Liver (tissue), 8 donors: ENCODE measurements at regions not wholly inside any gene's neighbourhood (a gene's known extent, or its start where the extent isn't known, plus 50 kb on each side); places are given as distances from the start of the nearest gene placed in this dataset.

ENCODE experiments used
- DNase-seq: peaks from one replicate; pipeline ENCODE4 v3.0.0-alpha.2; 2017; ENCODE audit warnings: low spot score
- H3K27ac ChIP-seq, 2 donors: one replicate each; pipeline ENCODE4 v1.7.0; 2013; ENCODE audit warnings: inconsistent platforms in 2 of 2, low read length in 2 of 2, control low read depth in 1 of 2, low read depth in 1 of 2, mild to moderate bottlenecking in 1 of 2
- H3K27me3 ChIP-seq, 4 donors: one replicate each; pipeline versions ENCODE4 v1.6.1 to v1.7.0; 2013; ENCODE audit warnings: low read length in 3 of 4, inconsistent platforms in 1 of 4, mild to moderate bottlenecking in 1 of 4, moderate library complexity in 1 of 4; ENCODE audit not compliant: control insufficient read depth in 4 of 4, insufficient read depth in 4 of 4
- H3K36me3 ChIP-seq, 4 donors: one replicate each; pipeline versions ENCODE4 v1.6.1 to v1.7.0; 2013; ENCODE audit warnings: low read length in 3 of 4, mild to moderate bottlenecking in 3 of 4, low read depth in 1 of 4, moderate library complexity in 1 of 4; ENCODE audit not compliant: control insufficient read depth in 4 of 4, insufficient read depth in 3 of 4
- H3K4me1 ChIP-seq, 4 donors: one replicate each; pipeline versions ENCODE4 v1.6.1 to v1.7.0; 2013; ENCODE audit warnings: low read length in 3 of 4, mild to moderate bottlenecking in 3 of 4, moderate library complexity in 1 of 4; ENCODE audit not compliant: control insufficient read depth in 4 of 4, insufficient read depth in 4 of 4
- H3K4me3 ChIP-seq, 3 donors: one replicate each; pipeline versions ENCODE4 v1.6.1 to v1.7.0; 2013; ENCODE audit warnings: low read length in 3 of 3, control low read depth in 1 of 3, low read depth in 1 of 3, mild to moderate bottlenecking in 1 of 3
- H3K9ac ChIP-seq, 2 donors: one replicate each; pipeline ENCODE4 v1.7.0; 2013; ENCODE audit warnings: low read length in 2 of 2, mild to moderate bottlenecking in 2 of 2, moderate library complexity in 2 of 2, control low read depth in 1 of 2, low read depth in 1 of 2
- H3K9me3 ChIP-seq, 4 donors: one replicate each; pipeline versions ENCODE4 v1.6.1 to v1.7.0; 2013; ENCODE audit warnings: low read length in 3 of 4; ENCODE audit not compliant: control insufficient read depth in 4 of 4
- EGR1 ChIP-seq, 2 donors: IDR thresholded peaks; 2 replicates each; pipeline ENCODE4 v1.6.1; 2016 to 2018; ENCODE audit warnings: antibody characterized with exemption in 2 of 2, low read depth in 2 of 2
- FOXA1 ChIP-seq: IDR thresholded peaks from 2 replicates; pipeline ENCODE4 v1.6.1; 2016; ENCODE audit warnings: antibody characterized with exemption
- FOXA2 ChIP-seq: IDR thresholded peaks from 2 replicates; pipeline ENCODE4 v1.6.1; 2016; ENCODE audit warnings: antibody characterized with exemption
- GABPA ChIP-seq, 2 donors: IDR thresholded peaks in 1 of 2; conservative IDR thresholded peaks in 1 of 2; 2 replicates each; pipeline ENCODE4 v1.6.1; 2016; ENCODE audit warnings: antibody characterized with exemption in 2 of 2, mild to moderate bottlenecking in 1 of 2, moderate library complexity in 1 of 2
- HNF4A ChIP-seq, 2 donors: conservative IDR thresholded peaks; 2 replicates each; pipeline ENCODE4 v1.6.1; 2016; ENCODE audit warnings: antibody characterized with exemption in 2 of 2, mild to moderate bottlenecking in 2 of 2
- HNF4G ChIP-seq: IDR thresholded peaks from 2 replicates; pipeline ENCODE4 v1.6.1; 2016; ENCODE audit warnings: antibody characterized with exemption
- JUND ChIP-seq, 2 donors: IDR thresholded peaks; 2 replicates each; pipeline ENCODE4 v1.6.1; 2016; ENCODE audit warnings: antibody characterized with exemption in 2 of 2
- NR2F2 ChIP-seq: IDR thresholded peaks from 2 replicates; pipeline ENCODE4 v1.6.1; 2016; ENCODE audit warnings: antibody characterized with exemption
- RAD21 ChIP-seq, 2 donors: IDR thresholded peaks; 2 replicates each; pipeline ENCODE4 v1.6.1; 2016; ENCODE audit warnings: antibody characterized with exemption in 2 of 2, mild to moderate bottlenecking in 2 of 2
- RXRA ChIP-seq, 2 donors: IDR thresholded peaks; 2 replicates each; pipeline ENCODE4 v1.6.1; 2017 to 2018; ENCODE audit warnings: antibody characterized with exemption in 2 of 2, mild to moderate bottlenecking in 1 of 2
- SP1 ChIP-seq: IDR thresholded peaks from 2 replicates; pipeline ENCODE4 v1.6.1; 2018; ENCODE audit warnings: antibody characterized with exemption, mild to moderate bottlenecking
- TAF1 ChIP-seq: conservative IDR thresholded peaks from 2 replicates; pipeline ENCODE4 v1.6.1; 2016; ENCODE audit warnings: antibody characterized with exemption, mild to moderate bottlenecking
- YY1 ChIP-seq: IDR thresholded peaks from 2 replicates; pipeline ENCODE4 v1.6.1; 2016; ENCODE audit warnings: antibody characterized with exemption, mild to moderate bottlenecking
- WGBS: extraction: QIAGEN DNeasy Blood & Tissue Kit; methylation state at CpG from one replicate; pipeline ENCODE4 v1.1.7; 2013; 5-methylcytosine and 5-hydroxymethylcytosine counted together
- TF ChIP-seq, protein P1 (sequence below): IDR thresholded peaks from 2 replicates; pipeline ENCODE4 v1.6.1; 2016; ENCODE audit warnings: antibody characterized with exemption, mild to moderate bottlenecking
- TF ChIP-seq, protein P2 (sequence below): IDR thresholded peaks from 2 replicates; pipeline ENCODE4 v1.6.1; 2016; ENCODE audit warnings: antibody characterized with exemption
- TF ChIP-seq, protein P3 (sequence below): IDR thresholded peaks from 2 replicates; pipeline ENCODE4 v1.6.1; 2016; ENCODE audit warnings: antibody characterized with exemption
- TF ChIP-seq, protein P4 (sequence below): fragments of 150-350 bp; IDR thresholded peaks from 2 replicates; pipeline ENCODE4 v1.5.1; 2017; ENCODE audit warnings: improper control_type of control experiment, low read depth, low read length; ENCODE audit not compliant: missing input control
- TF ChIP-seq, protein P5 (sequence below): IDR thresholded peaks from 2 replicates; pipeline ENCODE4 v1.6.1; 2016; ENCODE audit warnings: antibody characterized with exemption
- donor health status: healthy.
- donor health status: healthy.
- donor health status: healthy.
- donor health status: healthy.
- donor health status: healthy.

DNA sequence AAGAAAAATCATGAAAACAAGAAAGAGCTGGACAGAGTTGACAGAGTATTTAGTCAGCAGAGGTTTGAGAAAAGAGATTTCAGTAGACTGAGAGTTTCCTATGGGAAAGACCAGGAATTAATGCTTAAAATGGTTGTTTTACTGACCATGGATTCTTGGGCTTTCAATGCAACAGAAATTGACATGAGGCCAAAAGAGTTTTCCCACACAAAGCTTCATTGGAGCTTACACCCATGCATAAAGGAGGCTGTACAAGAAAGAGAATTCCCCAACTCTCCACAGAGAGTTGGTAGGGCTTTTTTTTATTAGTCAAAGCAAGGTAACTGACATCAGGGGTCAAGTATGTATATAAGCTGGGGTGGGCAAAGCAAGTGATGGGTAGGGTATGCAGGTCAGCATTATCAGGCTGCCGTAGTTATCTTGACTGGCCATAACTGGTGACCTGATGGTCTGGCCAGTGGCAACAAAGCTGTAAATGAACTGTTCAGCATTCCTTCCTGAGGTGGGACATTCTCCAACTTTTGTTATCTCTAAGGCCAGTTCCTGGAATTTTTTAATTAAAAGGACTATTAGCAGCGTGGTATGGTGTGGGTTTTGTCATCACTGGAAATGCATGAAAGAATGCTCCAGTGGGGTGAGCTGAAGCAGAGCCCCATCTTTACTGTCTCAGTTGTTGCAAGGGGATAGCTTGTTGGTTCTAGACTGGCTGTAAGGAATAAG, 117.0 kb downstream of the ADAM29 start:
- Histone ChIP-seq H3K27me3 (no peaks in the 10 kb centered on the region), H3K36me3 (no peaks in the 10 kb centered on the region), H3K4me3 (no peak overlapping the region), H3K9me3 (peaks cover 0 to 7% (median 0%) of the 10 kb centered on the region in 4 donors), H3K9ac (no peak overlapping the region), H3K4me1 (no peaks in the 10 kb centered on the region), H3K27ac (no peak overlapping the region)
- no peak for DNase-seq
- 34% methylated on average over 2 of the region's 2 CpGs for WGBS
- no peak for TF ChIP-seq SP1
- TF ChIP-seq, protein P1, sequence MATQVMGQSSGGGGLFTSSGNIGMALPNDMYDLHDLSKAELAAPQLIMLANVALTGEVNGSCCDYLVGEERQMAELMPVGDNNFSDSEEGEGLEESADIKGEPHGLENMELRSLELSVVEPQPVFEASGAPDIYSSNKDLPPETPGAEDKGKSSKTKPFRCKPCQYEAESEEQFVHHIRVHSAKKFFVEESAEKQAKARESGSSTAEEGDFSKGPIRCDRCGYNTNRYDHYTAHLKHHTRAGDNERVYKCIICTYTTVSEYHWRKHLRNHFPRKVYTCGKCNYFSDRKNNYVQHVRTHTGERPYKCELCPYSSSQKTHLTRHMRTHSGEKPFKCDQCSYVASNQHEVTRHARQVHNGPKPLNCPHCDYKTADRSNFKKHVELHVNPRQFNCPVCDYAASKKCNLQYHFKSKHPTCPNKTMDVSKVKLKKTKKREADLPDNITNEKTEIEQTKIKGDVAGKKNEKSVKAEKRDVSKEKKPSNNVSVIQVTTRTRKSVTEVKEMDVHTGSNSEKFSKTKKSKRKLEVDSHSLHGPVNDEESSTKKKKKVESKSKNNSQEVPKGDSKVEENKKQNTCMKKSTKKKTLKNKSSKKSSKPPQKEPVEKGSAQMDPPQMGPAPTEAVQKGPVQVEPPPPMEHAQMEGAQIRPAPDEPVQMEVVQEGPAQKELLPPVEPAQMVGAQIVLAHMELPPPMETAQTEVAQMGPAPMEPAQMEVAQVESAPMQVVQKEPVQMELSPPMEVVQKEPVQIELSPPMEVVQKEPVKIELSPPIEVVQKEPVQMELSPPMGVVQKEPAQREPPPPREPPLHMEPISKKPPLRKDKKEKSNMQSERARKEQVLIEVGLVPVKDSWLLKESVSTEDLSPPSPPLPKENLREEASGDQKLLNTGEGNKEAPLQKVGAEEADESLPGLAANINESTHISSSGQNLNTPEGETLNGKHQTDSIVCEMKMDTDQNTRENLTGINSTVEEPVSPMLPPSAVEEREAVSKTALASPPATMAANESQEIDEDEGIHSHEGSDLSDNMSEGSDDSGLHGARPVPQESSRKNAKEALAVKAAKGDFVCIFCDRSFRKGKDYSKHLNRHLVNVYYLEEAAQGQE = no peak
- TF ChIP-seq, protein P2, sequence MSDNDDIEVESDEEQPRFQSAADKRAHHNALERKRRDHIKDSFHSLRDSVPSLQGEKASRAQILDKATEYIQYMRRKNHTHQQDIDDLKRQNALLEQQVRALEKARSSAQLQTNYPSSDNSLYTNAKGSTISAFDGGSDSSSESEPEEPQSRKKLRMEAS = no peak
- TF ChIP-seq EGR1 (IDR thresholded peaks at IDR 0.05; ENCODE audit: low read depth in 2 of 2) = no peak
- no peak for TF ChIP-seq NR2F2
- TF ChIP-seq, protein P3, sequence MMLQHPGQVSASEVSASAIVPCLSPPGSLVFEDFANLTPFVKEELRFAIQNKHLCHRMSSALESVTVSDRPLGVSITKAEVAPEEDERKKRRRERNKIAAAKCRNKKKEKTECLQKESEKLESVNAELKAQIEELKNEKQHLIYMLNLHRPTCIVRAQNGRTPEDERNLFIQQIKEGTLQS = no peak
- TF ChIP-seq, protein P4, sequence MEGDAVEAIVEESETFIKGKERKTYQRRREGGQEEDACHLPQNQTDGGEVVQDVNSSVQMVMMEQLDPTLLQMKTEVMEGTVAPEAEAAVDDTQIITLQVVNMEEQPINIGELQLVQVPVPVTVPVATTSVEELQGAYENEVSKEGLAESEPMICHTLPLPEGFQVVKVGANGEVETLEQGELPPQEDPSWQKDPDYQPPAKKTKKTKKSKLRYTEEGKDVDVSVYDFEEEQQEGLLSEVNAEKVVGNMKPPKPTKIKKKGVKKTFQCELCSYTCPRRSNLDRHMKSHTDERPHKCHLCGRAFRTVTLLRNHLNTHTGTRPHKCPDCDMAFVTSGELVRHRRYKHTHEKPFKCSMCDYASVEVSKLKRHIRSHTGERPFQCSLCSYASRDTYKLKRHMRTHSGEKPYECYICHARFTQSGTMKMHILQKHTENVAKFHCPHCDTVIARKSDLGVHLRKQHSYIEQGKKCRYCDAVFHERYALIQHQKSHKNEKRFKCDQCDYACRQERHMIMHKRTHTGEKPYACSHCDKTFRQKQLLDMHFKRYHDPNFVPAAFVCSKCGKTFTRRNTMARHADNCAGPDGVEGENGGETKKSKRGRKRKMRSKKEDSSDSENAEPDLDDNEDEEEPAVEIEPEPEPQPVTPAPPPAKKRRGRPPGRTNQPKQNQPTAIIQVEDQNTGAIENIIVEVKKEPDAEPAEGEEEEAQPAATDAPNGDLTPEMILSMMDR = no peak
- no peak for TF ChIP-seq FOXA1
- no peak for TF ChIP-seq RAD21 (IDR thresholded peaks at IDR 0.05)
- TF ChIP-seq FOXA2 = no peak
- no peak for TF ChIP-seq JUND (IDR thresholded peaks at IDR 0.05)
- no peak for TF ChIP-seq GABPA (IDR thresholded peaks at IDR 0.05 in 1 of 2, conservative IDR thresholded peaks at IDR 0.05 in 1 of 2)
- no peak for TF ChIP-seq RXRA (IDR thresholded peaks at IDR 0.05)
- TF ChIP-seq HNF4A (conservative IDR thresholded peaks at IDR 0.05) = no peak
- TF ChIP-seq YY1 = no peak
- TF ChIP-seq HNF4G = no peak
- TF ChIP-seq TAF1 = no peak
- TF ChIP-seq, protein P5, sequence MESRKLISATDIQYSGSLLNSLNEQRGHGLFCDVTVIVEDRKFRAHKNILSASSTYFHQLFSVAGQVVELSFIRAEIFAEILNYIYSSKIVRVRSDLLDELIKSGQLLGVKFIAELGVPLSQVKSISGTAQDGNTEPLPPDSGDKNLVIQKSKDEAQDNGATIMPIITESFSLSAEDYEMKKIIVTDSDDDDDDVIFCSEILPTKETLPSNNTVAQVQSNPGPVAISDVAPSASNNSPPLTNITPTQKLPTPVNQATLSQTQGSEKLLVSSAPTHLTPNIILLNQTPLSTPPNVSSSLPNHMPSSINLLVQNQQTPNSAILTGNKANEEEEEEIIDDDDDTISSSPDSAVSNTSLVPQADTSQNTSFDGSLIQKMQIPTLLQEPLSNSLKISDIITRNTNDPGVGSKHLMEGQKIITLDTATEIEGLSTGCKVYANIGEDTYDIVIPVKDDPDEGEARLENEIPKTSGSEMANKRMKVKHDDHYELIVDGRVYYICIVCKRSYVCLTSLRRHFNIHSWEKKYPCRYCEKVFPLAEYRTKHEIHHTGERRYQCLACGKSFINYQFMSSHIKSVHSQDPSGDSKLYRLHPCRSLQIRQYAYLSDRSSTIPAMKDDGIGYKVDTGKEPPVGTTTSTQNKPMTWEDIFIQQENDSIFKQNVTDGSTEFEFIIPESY = no peak
